Transverse colon (tissue), 4 donors: ENCODE measurements at regions not wholly inside any gene's neighbourhood (a gene's known extent, or its start where the extent isn't known, plus 50 kb on each side); places are given as distances from the start of the nearest gene placed in this dataset.

Source experiments
- POLR2A ChIP-seq: fragments of 450-650 bp; IDR thresholded peaks from one replicate; pipeline ENCODE4 v1.6.1; 2016; ENCODE audit warnings: antibody characterized with exemption, mild to moderate bottlenecking, moderate library complexity
- POLR2AphosphoS5 ChIP-seq, 3 donors: sonication (generic); formaldehyde crosslinking; IDR thresholded peaks; one replicate each; pipeline ENCODE4 v1.6.1; 2016; ENCODE audit warnings: antibody characterized with exemption in 3 of 3
- TF ChIP-seq, protein P1 (sequence below), 5 experiments: fragments of 200-600 bp in 3 of 5; fragments of 450-650 bp in 2 of 5; sonication (generic) in 3 of 5; IDR thresholded peaks; 1 replicate in 2 of 5; 2 replicates in 3 of 5; pipeline ENCODE4 v1.5.1; 2016 to 2017; ENCODE audit warnings: antibody characterized with exemption in 5 of 5, inconsistent platforms in 3 of 5, mild to moderate bottlenecking in 2 of 5, moderate library complexity in 1 of 5

DNA sequence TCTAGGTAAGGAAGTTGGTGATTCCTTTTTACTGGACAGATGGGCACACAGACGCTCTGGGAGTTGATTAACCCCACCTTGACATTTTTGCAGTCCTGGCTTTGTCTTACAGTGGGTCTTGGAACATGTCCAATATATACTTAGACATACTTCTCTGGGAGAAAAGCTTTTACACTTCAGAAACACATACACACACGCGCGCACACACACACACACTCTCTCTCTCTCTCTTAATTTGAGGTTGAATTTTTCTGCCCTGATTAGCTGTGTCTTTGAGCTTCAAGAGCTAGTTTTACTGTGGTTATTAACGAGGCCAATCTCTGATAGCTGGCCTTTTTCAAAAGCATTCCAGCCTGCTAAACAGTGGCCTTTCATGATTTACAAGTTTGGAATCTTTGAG lies 215.0 kb downstream of the MYCN start:
- TF ChIP-seq POLR2AphosphoS5 (IDR thresholded peaks at IDR 0.05): no peak
- no peak for TF ChIP-seq POLR2A
- TF ChIP-seq, protein P1, sequence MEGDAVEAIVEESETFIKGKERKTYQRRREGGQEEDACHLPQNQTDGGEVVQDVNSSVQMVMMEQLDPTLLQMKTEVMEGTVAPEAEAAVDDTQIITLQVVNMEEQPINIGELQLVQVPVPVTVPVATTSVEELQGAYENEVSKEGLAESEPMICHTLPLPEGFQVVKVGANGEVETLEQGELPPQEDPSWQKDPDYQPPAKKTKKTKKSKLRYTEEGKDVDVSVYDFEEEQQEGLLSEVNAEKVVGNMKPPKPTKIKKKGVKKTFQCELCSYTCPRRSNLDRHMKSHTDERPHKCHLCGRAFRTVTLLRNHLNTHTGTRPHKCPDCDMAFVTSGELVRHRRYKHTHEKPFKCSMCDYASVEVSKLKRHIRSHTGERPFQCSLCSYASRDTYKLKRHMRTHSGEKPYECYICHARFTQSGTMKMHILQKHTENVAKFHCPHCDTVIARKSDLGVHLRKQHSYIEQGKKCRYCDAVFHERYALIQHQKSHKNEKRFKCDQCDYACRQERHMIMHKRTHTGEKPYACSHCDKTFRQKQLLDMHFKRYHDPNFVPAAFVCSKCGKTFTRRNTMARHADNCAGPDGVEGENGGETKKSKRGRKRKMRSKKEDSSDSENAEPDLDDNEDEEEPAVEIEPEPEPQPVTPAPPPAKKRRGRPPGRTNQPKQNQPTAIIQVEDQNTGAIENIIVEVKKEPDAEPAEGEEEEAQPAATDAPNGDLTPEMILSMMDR (IDR thresholded peaks at IDR 0.05): no peak
